CD4-positive, alpha-beta T cell treated with Interleukin-4 for 4 hours (primary cell): ENCODE measurements at regions not wholly inside any gene's neighbourhood (a gene's known extent, or its start where the extent isn't known, plus 50 kb on each side); places are given as distances from the start of the nearest gene placed in this dataset.

Experiments used
- DNase-seq: peaks from one replicate; pipeline ENCODE4 v3.0.0-alpha.2; 2020

GRCh38 chr6:14966906-14967711, 278.8 kb upstream of the JARID2 start:
- DNase-seq = no peak

DNA sequence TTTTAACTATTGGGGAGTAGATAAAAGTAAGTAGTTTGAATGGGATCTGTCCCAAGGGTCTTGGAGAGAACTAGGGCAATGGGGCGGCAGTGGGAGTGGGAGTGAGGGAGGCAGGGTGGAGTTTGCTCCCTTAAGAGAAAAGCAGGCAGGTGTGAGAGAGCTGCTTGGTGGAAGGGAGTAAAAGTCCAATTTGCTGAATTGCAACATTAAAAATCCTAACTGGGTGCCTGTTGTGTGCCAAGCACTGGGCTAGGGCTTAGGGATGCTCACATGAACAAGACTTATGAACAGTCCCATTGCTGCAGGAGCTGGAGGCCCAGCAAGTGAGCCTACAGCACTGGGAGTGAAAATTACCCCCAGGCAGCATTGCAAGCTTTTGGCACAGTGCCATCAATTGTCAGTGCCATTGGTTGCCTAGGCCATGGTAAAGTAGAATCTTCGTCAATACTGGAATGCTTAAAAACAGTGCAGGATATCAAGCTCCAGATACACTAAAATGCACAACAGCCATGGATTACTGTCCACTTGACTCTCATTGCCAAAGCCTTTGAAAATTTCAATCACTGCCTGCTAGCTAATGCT, 277.7 kb upstream of the JARID2 start:
- DNase-seq = no peak

DNA sequence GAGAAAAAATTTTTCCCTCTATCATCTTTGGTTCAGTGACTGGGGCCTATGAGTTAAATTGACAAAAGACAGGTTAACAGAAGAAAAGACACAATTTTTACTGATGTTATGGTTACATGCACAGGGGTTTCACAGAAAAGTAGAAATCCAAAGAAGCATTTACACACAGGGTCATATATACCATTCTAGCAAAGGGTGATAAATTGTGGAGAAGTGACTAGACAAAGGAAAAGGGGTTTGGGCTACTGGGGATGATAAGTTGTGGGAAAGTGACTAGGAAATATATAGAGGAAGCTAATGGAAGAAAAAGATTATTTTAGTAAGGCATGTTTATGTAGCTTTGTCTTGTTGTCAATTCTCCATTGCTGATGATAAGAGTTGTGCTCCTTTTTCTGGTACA, 276.7 kb upstream of the JARID2 start:
- no peak for DNase-seq

DNA sequence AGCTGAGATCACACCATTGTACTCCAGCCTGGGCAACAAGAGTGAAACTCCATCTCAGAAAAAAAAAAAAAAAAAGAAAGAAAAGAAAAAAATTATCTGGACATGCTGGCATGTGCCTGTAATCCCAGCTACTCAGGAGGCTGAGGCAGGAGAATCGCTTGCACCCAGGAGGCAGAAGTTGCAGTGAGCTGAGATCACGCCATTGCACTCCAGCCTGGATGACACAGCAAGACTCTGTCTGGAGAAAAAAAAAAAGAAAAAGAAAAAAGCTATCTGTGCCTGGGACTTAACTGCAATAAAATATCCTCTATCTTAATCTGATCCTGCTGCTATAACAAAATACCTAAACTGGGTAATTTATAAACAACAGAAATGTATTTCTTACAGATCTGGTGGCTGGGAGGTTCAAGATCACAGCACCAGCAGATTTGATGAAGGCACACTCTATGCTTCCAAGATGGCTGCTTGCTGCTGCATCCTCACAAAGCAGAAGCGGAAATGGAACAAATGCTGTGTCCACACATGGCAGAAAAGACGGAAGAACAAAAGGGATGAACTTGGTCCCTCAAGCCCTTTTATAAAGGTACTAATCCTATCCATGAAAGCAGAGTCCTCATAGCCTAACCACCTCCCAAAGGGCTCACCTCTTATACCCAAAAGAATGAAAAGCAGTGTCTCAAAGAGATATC, 273.3 kb upstream of the JARID2 start:
- no peak for DNase-seq

DNA sequence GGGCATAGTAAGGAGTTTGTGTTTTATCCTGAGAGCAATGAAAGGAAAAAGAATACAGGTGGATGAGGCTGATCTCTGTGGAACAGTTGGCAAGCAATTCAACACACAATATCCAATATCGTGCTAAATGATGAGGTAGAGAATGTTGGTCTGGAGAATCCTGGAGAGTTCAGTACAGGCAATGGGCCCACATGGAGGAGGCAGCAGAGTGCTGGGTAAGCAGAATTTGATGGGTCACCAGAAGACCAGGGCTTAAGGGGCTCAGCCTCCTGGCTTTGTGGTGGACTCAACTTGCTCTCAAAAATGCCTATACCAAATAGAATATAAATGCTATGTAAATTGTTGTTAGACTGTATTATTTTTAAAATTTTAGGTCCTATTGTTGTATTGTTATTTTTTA, 271.5 kb upstream of the JARID2 start:
- DNase-seq = no peak

GRCh38 chr6:14974792-14975470, 270.9 kb upstream of the JARID2 start:
- no peak for DNase-seq

- no peak for DNase-seq
Observed at GRCh38 chr6:14975471-14975817, 270.4 kb upstream of the JARID2 start.

DNA sequence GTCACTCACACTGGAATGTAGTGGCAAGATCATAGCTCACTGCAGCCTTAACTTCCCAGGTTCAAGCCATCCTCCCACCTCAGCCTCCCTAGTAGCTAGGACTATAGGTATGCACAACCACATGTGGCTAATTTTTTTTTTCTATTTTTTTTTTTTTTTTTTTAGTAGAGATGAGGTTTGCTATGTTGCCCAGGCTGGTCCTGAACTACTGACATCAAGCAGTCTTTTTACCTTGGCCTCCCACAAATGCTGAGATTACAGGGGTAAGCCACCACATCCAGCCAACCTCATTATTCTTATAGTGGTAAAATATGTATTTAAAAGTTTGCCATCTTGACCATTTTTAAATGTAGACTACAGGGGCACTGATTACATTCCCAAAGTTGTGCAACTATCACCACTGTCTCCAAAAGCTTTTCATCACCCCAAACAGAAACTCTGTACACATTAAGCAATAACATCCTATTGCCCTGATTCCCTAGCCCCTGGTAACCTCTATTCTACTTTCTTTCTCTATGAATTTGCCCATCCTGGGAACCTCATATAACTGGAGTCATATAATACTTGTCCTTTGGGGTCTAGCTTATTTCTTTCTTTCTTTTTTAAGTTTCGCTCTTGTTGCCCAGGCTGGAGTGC, 268.0 kb upstream of the JARID2 start:
- DNase-seq = no peak

DNA sequence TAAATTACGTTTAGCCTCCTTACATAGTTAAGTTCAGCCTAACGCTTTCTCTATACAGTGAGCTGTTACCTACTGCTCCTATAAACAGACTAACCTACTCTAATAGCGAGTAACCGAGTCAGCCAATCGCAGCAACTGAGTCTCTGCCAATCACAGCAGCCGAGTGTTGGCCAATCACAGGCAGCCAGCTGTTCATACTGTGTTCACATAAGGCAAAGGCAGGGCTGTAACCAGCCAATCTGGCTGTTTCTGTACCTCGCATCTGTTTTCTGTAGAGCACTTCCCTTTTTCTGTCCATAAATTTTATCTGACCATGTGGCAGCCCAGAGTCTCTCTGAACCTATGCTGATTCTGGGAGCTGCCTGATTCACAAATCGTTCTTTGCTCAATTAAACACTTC, 263.9 kb upstream of the JARID2 start:
- no peak for DNase-seq

DNA sequence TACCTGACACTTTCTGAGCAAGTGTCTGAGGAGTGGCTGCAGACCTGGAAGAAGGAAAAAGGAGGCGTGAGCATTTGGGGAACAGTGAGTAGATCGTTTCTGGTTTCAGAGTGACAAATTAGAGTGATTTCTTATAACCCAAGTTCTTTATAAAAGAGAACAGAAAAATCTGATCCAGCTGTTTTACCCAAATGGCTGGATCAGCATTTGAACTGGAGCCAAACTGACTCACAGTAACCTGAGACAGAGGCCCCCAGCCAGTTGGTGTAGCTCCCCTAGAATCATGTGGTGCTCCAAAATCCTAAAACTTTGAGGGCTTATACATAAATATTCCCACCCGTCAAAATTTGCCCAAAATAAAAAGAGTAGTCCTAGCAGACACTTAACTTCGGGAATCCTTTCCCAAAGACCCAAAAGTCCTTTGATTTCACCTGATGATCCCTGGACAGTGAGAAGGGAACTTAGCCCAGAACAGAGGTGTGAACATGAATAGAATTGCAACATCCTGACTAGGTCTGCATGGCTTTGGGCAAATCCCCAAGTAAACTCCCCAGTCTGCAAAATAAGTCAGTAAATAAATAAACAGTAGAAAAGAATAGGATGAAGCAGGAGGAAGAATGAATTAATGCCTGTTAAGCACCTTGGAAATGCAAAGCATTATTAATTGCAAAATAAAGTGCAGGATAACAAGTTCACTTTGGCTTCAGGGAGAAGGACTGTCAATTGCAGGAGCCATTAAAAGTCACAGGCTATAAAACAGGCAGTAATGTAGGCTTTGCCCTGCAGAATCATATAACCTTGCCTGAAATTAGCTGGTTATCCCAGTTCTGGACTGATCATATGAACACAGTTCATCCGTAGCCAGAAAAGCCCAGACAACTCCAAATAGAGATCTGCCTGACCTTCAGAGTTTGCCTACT, 262.0 kb upstream of the JARID2 start:
- no peak for DNase-seq

- DNase-seq = no peak
Observed at GRCh38 chr6:14984519-14984853, 261.4 kb upstream of the JARID2 start.

GRCh38 chr6:14985366-14985765, 260.5 kb upstream of the JARID2 start:
- no peak for DNase-seq

- no peak for DNase-seq
Observed at GRCh38 chr6:14986370-14986769, 259.5 kb upstream of the JARID2 start.

DNA sequence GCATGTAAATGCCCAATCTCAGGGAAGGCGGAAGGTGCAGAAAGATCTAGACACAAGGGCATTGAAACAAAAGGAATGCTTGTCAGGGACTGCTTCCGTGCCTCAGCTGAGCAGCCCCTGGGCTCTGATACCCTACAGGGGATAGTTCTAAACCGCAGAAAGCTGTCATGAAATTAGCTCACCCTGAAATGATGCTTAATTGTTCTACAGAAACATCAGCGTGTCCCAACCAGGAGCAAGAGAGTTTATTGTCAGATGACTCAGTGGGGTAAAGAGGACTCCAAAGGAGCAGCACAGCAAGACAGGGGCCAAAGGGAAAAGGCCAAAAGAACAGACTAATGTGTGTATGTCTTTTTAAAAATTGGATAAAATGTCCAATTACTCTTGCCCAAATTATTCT, 258.4 kb upstream of the JARID2 start:
- no peak for DNase-seq

DNA sequence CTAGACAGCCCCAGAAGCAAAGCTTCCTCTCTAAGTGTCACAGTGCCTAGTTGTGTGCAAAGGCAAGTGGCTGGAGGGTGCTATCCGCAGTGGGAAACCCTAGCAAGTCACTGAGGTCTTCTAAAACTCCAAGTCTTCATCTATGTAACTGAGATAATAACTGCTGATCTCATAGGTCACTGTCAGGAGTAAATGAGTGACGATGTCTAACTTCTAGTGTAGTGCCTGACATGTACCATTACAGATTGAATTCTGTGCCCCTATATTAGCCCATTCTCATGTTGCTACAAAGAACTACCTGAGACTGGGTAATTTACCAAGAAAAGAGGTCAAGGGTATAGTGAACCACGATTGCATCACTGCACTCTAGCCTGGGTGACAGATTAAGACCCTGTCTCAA, 253.5 kb upstream of the JARID2 start:
- DNase-seq = no peak

GRCh38 chr6:14995208-14995607, 250.7 kb upstream of the JARID2 start:
- DNase-seq = no peak

DNA sequence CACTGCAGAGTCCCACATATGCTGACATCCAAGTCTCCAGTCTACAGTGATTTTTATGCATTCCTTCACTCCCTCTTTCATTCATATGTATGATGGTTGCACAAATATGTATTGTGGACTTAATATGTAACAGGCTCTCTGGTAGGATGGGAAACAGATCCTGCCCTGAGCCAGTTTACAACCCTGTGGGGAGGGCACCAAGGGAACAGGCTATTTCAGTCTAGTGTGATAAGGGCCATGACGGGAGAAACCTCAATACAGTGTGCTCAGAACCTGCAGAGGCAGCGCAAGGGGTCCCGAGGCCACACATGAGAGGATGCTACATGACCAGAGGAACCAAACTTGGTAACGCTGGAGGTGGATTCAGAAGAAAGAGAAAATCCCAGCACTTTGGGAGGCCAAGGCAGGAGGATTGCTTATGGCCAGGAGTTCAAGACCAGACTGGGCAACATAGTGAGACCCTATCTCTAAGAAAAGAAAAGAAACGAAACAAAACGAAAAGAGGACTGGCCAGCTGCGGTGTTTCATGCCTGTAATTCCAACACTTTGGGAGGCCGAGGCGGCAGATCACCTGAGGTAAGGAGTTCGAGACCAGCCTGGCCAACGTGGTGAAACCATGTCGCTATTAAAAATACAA, 249.8 kb upstream of the JARID2 start:
- DNase-seq = no peak

- DNase-seq = no peak
Observed at GRCh38 chr6:14996892-14997291, 249.0 kb upstream of the JARID2 start.

DNA sequence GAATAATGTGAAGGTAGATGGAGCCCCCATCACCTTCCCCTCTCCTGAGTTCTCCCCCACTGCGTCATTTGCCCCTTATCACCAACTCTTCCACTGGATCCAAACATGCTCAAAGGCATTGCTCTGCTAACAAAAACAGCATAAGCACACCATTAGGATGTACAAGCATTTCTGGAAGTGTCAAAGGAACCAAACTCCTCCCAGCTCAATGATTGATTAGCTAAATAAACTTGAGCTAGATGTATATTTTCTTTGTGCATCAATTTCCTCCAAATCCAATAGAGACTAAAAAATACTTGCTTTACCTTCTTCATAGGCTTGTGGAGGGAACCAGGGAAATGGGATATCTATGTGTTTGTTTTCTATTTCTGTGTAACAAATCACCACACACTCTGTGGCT, 248.4 kb upstream of the JARID2 start:
- DNase-seq = no peak

- DNase-seq = no peak
Observed at GRCh38 chr6:14999106-14999505, 246.8 kb upstream of the JARID2 start.

DNA sequence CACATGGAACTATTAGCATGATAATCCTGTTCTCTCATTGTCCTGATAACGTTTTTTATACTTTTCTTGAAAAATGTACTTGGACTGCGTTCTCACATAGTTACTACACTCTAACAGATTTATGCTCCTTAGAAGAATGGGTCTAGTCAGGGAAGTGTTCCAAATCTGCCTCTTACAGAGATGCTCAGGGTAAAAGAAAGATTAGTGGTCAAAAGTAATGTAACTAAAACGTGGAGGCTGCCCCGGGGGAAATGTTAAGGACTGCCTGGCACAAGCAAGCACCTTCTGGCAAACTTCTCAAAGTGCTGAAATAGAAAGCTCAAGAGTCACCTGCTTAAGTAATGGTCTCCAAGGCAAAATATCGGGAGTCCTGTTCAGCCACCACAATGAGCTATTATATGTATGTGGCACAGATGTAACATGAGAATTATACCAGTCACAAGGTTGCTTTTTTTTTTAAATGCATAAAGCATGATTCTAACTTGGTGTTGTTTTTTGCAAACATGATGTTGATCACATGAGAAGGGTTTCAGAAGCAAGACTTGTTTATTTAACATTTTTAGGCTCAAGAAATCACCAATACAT, 244.5 kb upstream of the JARID2 start:
- no peak for DNase-seq
